ENCODE measurements at regions not wholly inside any gene's neighbourhood (a gene's known extent, or its start where the extent isn't known, plus 50 kb on each side); places are given as distances from the start of the nearest gene placed in this dataset.

DNA sequence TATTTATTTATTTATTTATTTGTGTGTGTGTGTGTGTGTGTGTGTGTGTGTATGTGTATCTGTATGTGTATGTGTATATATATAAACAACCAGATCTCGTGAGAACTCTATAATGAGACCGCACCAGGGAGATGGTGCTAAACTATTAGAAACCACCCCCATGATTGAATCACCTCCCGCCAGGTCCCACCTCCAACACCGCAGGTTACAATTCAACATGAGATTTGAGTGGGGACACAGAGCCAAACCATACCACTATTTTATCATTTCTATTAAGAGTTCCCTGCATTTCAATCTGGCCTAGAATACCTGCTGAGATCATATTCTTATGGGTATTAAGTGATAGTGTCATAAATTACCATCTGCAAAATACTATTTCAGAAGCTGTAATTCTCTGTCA is 243.8 kb upstream of the PLEKHG7 start:
- DNase-seq = no peak

DNA sequence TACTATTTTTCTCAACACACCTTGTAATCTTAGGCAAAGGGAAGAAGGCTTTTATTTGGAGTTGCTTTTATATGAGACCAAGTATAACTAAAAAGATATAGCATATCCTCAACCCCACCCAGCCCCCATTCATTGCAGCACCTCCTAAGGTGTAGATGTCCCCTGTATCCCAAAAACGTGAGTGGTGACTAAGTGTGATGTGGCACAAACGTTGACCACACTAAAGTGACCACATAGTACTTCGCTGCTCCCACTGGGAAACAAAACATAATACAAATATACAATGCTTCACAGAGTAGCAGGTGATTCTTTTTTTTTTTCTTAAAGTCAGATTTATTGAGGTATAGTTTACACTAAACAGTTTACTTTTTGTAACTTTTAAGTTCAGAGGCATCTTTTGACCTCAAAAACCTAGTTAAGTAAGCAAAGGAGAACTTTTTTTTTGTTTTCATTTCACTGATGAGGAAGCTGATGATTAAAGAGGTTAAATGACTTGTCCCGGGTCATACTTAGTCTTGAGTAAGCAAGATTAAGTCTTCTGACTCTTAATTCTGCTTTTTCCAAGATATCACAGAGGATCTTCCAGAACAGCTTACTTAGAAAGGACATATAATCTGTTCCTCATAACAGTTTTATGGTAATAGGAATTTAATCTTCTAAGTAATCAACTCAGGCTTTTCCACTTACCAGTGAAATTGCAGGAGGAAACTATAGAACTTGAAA is 245.2 kb upstream of the PLEKHG7 start:
- DNase-seq = no peak

DNA sequence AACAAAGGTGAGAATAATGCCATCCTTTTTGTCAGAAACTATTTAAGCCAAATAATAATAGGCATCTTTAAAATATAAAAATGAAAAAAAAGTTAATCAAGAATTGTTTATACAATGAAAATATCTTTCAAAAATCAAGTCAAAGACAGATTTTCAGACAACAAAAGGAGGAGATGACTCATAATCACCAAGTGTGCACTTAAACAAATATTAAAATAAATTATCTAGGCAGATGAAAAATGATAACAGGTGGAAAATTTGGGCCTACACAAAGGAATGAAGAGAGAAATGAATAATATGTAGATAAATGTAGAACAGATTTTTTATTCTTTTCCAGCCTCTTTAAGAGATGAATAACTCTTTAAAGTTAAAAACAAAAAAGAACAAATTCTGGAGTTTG is 250.0 kb upstream of the PLEKHG7 start:
- no peak for DNase-seq

DNA sequence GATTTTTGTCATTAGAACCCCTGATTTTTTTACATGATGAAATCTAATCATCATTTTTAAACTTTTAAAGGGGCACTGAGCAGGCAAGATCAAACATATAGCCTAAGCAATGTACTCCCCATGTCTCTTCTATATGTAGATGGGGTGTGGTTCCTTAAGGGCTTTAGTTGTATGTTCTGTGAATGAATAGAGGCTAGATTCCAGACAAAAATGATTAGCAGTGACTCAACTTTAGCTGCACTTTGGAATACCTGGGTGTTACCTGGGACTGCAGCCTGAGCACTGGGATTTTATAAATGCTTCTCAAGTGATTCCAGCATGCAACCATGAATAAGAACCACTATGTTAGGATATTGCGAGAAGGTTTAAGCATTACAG is 256.7 kb upstream of the PLEKHG7 start:
- DNase-seq = no peak

DNA sequence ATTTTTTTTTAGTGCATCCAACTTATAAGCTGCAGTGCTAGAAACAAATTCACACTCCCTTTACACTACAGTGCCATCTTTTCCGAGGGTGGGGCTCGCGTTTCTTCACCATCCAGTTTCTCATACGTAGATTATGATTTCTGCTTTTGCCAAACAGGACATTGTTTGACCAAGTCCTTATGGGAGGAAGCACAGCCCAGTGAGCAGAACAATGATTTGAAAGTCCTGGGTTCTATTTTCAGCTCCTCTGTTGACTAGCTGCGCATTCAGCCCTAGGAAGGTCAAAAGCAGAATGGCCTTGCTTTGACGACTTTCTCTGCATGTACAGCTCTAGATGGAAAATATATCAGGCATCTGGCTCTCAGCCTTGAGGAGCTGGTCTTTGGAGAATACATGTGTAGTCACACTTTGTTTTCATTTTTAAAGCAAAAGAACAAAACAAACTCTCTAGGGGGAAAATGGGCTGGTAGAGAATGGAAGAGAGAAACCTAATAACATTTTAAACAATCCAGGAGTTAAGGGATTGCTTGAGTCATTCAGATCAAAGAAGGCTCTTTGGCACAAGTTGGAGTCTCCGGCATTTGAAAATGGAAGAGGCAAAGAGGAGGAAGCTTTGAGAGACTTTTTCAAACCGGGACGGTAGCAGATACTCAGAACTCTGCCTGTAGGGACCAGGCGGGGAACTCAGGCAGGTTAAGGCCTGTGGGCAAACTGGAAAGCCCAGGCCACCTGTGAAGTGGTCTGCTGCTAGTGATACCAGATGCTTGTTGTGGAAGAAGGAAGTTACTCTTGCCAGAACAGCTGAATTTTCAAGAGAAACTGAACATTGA is 257.3 kb upstream of the PLEKHG7 start:
- DNase-seq = no peak

DNA sequence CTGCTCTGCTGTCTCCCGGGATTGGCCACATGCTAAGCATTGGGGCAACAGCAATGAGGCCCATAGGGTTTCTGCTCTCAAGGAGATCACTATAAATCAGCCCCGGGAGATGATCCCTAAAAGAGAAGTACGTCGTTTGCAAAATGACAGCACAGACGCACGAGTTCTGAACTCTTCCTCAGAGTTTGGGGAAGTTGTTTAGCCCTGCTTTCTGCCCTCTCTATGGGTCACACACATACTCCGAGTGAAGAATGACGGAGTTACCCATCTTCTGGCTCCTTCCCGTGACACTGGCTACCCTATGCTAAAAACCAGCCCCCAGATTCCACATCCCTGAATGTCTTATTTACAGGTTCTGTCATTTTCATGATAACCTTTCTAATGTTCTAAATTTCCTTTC is 258.0 kb upstream of the PLEKHG7 start:
- no peak for DNase-seq

DNA sequence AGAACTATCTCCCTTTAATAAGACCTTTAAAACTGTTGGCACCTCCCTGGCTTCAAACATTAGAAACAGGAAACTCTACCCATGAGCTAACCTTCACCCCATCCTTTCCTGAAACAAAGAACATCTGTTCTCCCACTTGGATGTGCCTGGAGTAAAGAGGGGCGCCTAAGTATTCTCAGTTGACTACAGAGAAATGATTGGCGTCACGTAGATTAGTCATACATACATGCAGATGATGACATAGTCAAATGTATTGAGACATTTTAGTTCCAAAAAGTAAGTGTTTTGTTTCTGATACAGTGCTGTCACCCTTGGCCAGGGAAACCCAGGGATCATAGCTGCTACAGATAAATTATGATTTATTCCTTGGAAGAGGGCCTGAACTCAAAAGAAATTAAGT is 260.0 kb upstream of the PLEKHG7 start:
- DNase-seq = no peak

DNA sequence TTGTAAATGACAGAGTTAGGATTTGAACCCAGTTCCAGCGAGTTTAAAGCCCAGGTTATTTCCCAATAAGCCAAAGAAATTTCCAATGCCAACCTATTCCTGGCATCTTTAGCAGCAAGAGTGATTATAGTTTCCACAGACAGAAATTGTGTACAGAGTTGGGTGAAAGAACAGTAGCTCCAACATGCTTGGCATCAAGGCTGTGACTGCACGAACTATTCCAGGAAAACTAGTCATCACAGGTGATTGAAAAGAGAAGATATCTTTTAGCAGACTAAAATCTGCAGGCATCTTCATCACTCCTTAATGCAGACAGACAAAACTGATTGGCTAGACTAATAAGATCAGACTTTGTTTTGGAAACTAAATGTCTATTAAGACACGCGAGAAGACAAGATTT is 262.7 kb upstream of the PLEKHG7 start:
- no peak for DNase-seq

DNA sequence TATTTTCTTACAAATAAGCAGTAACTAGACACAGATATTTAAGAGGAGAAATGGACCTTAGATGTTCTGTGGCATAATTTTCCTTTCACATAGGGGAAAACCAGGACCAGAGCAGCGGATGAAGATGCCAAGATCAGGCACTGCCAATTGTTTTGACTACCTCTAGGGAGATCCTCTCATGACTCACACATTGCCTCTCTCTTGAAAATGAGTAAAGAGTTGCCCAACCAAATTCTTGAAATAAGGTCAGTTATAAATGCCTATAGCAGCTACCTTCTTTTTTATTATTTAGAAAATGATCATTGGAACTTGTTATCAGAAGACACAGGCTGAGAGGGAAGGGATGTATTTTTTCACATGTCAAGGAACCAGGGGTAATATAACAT is 263.4 kb upstream of the PLEKHG7 start:
- DNase-seq = no peak

DNA sequence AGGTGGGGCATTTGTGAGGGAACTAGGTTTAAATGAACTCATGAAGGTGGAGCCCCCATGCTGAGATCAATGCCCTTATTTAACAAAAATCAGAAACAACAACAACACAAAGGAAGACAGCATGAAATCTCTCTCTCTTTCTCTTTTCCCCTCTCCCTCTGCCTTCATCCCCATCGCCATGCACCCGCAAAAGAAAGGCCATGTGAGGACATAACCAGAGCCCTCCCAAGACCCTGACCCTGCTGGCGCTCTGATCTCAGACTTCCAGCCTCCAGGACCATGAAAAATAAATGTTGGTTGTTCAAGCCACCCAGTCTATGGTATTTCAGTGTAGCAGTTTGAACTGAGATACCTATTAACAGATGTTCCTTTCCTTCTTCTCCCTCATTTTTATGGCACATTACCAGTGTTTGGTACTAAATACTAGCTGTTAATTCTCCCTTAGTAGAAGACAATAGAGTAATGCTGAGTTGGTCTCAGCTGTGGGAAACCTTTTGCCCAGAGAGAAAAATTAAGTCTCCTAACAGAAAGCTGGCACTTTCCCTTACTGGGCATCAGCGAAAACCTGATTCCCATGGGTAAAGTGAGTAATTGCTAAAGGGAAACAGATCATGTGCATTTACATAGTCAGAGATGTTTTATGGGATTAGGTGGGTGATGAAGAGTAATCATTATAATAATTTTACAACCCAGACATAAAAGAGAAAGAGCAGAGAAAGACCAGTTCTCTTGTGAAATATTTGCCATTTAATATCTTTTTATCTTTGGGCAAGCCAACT is 264.0 kb upstream of the PLEKHG7 start:
- no peak for DNase-seq

DNA sequence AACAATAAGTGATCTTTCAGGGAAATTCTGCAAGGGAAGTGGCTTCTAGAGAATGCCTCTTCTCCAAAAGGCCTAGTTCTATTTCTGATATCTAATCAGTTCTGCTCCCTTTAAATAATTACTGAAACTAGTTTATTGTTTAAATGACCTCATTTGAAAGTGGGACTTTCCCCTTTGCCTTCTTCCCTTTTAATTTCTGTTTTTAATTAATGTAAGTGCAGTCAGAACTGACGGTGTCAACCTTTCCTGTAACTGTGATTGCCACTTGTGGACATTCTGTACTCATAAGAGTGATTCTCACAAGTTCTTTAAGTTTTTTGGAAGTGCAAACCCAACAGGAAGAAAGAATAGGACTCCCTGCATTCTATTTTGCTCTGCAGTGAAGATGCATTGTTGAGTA is 265.3 kb upstream of the PLEKHG7 start:
- DNase-seq = no peak

DNA sequence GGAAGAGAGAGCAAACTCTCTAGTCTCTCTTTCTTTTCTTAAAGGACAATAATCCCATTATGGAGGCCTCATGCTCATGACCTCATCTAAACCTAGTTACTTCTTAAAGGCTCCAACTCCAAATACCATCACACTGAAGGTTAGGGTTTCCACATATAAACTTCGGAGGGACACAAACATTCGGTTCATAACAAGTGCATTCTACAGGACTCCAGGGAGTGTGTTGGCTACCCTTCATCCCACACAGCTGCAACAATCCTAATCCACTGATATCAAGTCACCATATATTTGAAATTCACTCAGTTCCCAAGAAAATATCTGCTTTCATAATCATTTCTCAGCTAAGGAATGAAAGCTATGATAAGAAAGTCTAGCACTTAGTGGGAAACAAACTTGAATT is 265.9 kb upstream of the PLEKHG7 start:
- DNase-seq = no peak

DNA sequence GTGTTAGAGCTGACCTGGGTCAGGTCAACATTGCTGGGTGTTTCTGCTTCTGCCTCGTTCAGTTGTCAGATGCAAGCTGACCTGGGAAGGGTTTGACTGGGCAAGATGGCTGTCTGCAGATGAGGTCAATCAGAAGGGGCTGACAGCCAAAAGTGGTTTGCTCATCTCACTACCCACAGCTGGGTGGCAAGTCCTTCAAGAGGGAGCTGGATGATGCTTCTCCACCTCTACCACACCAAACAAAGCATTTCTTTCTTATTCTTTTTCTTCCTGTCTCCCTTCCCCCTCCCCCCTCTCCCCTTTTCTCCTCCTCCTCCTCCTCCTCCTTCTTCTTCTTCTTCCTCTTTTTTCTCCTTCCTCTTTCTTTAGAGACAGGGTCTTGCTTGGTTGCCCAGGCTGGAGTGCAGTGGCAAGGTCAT is 268.2 kb upstream of the PLEKHG7 start:
- no peak for DNase-seq

DNA sequence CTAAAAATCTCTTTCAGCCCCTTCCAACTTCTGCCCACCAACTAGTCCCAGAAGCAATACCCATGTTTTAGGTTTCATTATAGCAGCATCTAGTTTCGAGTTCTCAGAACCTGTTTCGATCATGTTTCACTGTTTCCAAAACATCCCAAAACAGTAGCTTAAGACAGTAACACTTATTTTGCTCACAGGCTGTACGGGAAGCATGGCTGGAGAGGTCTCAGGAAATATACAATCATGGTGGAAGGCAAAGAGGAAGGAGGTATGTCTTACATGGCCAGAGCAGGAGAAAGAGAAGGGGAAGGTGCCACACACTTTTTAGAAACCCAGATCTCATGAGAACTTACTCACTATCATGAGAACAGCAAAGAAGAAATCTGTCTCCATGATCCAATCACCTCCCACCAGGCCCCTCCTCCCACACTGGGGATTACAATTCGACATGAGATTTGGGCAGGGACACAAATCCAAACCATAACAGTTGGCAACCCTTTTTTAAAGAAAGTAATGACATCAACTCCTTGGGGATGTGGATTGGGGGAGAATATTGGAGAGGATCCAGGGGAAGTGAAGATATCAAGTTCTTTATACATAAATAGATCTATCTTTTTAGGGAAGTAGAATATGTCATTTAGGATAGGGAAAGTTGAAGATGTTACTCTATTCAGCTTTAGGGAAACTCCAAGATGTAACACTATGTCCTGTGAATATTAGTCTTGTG is 269.9 kb upstream of the PLEKHG7 start:
- no peak for DNase-seq

DNA sequence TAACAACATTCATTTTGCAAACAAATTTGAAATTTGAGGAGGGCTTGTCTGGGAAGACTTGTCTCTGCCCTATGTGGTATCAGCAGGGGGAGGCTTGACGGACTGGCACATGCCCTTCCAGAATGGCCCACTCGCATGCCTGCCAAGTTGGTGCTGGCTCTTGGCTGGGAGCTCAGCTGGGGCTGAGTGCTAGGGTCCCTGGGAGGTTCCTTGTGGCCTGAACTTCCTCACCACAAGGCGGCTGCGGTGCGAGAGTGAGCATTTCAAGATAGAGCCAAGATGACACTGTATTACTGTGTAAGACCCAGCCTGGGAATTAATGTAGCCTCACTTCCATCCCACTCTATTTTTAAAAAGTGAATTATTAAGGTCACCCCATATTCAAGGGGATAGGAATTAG is 271.6 kb upstream of the PLEKHG7 start:
- DNase-seq = no peak

DNA sequence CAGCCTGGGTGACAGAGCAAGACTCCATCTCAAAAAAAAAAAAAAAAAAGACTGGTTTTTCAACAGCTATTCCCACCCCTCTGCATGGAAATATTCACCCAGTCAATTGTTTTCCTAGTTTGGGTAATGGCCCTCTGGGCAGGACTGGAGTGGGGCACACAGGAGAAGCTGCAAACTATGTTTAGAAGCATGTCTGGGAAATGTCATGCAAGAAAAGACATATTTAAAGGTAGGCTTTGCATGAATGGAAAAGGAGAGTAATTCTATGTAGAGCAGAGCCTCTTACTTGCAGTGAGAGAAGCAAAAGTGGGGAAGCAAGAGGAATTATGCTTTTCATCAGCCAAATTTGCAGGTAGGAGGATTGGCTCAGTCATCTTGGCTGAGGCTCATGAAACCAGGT is 276.5 kb upstream of the PLEKHG7 start:
- DNase-seq = no peak

DNA sequence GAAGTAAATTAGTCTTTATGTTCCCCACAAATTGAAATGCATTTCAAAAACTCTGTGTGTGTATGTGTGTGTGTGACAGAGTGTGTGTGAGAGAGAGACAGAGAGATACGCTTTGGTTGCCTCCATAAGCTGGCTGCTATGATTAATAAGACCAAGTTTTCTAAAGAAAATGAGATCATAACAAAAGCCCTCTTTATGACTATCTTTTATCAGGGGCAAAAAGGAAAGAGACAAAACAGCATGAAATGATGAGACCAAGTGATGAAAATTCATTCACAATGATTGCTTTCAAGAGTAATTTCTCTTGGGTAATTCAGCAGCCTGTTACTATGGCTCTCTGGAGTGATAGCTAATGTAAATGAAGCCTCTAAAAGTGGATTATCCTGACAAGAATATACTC is 277.6 kb upstream of the PLEKHG7 start:
- no peak for DNase-seq

DNA sequence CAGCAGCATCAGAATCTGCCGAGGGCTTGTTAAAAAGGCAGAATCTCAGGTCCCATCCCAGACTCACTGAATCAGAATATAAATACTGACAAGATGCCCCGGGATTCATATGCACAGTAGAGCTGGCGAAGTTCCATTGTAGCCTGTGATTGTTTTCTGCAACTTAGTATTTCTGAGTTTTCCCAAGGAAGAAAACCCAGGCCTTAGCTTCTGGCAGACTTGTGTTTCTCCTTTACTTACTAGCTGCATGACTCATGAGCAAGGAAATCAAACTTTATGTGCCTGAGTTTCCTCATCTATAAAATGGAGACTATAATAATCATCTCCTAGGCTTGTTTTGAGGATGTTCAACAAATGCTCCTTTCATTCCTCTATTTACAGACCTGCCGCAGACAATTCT is 278.5 kb upstream of the PLEKHG7 start:
- DNase-seq = no peak

DNA sequence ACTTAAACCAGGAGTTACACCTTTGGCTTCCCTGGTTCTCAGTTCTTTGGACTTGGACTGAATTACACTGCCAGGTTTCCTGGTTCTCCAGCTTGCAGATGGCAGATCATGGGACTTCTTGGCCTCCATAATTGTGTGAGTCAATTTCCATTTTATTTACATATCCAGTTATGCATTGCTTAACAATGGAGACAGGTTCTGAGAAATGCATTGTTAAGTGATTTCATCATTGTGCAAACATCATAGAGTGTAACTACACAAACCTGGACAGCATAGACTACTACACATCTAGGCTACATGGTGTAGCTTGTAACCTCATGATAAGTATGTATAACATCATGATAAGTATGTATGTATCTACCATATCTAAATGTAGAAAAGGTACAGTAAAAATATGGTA is 276.1 kb upstream of the BTG1 start:
- no peak for DNase-seq

DNA sequence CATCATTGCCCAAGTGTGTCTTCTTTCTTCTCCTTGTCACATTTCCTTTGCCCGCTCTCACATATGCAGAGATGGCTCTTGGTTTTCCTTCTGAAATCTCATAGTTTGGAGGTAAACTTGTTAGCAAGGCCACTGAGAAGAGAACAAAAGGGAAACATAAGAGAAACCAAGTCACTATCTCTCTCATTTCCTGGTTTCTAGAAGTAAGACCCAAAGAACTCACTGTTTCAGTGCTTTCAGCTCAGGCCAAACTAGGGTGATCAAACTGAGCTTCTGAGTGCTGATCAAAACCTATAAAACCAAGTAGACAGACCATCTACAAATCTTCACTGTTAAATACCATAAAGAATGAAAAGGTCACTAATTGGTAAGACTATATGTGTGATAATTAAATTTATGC is 275.4 kb upstream of the BTG1 start:
- DNase-seq = no peak

DNA sequence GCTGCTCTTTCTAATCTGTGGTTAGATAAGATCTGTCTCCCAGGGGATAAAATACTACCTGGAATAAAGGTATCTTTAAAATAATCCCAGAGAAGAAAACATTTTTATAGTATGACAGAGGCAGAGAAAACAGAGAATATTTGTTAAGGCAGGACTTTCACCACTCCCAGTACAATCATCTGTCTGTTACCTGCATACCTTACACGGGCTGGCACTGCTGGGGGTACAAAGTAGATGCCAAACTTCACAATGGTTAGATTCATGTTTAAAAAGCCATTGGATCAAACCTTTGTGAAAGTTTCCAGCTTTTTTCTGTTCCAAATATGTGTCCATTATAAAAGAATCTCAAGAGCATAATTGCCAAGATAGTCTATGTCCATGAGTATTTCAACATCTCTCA is 273.6 kb upstream of the BTG1 start:
- DNase-seq = no peak

DNA sequence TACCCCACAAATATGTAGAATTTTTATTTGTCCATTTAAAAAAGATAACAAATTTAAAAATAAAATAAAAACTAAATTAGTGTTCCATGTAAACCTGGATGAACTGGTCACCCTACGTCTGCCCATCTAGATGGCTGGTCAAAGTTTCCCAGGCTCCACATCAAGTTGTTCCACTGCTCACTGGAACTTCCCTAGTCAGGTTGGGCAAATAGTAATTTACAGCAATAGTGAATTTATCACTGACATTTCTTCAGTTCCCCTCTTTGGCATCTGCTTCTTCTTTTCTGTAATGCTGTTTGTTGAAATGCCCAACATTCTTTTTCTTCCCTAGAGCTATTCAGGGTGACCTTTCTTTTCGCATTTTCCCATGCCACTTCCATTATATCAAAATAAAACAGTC is 272.7 kb upstream of the BTG1 start:
- no peak for DNase-seq

DNA sequence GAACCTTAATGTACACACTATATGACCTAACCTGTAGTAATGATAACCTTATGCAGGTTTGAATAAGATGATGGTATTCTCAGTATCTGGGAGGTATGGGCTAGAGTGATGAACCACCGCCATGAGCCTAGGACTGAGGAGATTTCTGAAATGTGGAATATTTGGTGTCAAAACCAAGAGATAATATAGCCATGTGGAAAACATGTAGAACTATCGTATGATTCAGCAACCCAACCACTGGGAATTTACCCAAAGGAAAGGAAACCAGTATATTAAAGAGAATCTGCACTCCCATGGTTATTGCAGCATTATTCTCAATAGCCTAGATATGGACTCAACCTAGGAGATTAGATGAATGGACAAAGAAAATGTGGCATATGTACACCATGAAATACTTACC is 271.7 kb upstream of the BTG1 start:
- no peak for DNase-seq

Data from retina (tissue), 1 donor.